Mesothelial cell of epicardium (in vitro differentiated cells): ENCODE measurements at regions not wholly inside any gene's neighbourhood (a gene's known extent, or its start where the extent isn't known, plus 50 kb on each side); places are given as distances from the start of the nearest gene placed in this dataset.
A peak's percentile ranks its signal among the peaks of the same experiment; 100 is the strongest.

Experiments used
- DNase-seq, 2 experiments: peaks; one replicate each; pipeline ENCODE4 v3.0.0; 2021; ENCODE audit warnings: low spot score in 2 of 2; ENCODE audit not compliant: unreplicated experiment in 2 of 2
- H3K27ac Mint-ChIP-seq: 2 replicates; pipeline ENCODE4 v1.8.0; 2021; ENCODE audit warnings: mixed read lengths
- H3K27me3 Mint-ChIP-seq: 2 replicates; pipeline ENCODE4 v1.8.0; 2021; ENCODE audit warnings: low read depth, mixed read lengths
- H3K36me3 Mint-ChIP-seq: 2 replicates; pipeline ENCODE4 v1.8.0; 2021; ENCODE audit warnings: mixed read lengths
- H3K4me1 Mint-ChIP-seq: 2 replicates; pipeline ENCODE4 v1.8.0; 2021; ENCODE audit warnings: mixed read lengths
- H3K4me3 Mint-ChIP-seq: 2 replicates; pipeline ENCODE4 v1.8.0; 2021; ENCODE audit warnings: mild to moderate bottlenecking, moderate library complexity, mixed read lengths
- H3K9me3 Mint-ChIP-seq: 2 replicates; pipeline ENCODE4 v1.8.0; 2021; ENCODE audit warnings: mixed read lengths
- TF ChIP-seq, protein P1 (sequence below): fragments of 200-600 bp; sonication (generic); IDR thresholded peaks from one replicate; pipeline ENCODE4 v1.5.0; 2021; ENCODE audit warnings: antibody characterized with exemption; ENCODE audit not compliant: unreplicated experiment

DNA sequence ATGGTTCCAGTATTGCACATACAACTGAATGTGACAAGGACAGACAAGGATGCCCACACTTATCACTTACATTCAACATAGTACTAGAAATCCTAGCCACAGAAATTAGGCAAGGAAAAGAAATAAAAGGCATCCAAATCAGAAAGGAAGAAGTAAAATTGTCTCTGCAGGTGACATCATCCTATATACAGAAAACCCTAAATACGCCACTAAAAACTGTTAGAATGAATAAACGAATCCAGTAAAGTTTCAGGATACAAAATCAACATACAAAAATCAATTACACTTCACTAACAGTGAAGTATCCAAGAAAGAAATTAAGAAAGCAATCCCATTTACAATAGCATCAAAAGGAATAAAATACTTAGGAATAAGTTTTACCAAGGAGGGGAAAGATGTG is 66.1 kb downstream of the FAM217A start:
- TF ChIP-seq, protein P1, sequence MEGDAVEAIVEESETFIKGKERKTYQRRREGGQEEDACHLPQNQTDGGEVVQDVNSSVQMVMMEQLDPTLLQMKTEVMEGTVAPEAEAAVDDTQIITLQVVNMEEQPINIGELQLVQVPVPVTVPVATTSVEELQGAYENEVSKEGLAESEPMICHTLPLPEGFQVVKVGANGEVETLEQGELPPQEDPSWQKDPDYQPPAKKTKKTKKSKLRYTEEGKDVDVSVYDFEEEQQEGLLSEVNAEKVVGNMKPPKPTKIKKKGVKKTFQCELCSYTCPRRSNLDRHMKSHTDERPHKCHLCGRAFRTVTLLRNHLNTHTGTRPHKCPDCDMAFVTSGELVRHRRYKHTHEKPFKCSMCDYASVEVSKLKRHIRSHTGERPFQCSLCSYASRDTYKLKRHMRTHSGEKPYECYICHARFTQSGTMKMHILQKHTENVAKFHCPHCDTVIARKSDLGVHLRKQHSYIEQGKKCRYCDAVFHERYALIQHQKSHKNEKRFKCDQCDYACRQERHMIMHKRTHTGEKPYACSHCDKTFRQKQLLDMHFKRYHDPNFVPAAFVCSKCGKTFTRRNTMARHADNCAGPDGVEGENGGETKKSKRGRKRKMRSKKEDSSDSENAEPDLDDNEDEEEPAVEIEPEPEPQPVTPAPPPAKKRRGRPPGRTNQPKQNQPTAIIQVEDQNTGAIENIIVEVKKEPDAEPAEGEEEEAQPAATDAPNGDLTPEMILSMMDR, result no peak
- no peak for DNase-seq
- H3K27ac Mint-ChIP-seq, result no peak overlapping the region
- H3K9me3 Mint-ChIP-seq, result peaks cover 8% of the 10 kb centered on the region
- no peaks in the 10 kb centered on the region for H3K27me3 Mint-ChIP-seq
- no peak overlapping the region for H3K4me3 Mint-ChIP-seq
- peaks cover 31% of the 10 kb centered on the region for H3K4me1 Mint-ChIP-seq
- H3K36me3 Mint-ChIP-seq, result peaks cover 24% of the 10 kb centered on the region

DNA sequence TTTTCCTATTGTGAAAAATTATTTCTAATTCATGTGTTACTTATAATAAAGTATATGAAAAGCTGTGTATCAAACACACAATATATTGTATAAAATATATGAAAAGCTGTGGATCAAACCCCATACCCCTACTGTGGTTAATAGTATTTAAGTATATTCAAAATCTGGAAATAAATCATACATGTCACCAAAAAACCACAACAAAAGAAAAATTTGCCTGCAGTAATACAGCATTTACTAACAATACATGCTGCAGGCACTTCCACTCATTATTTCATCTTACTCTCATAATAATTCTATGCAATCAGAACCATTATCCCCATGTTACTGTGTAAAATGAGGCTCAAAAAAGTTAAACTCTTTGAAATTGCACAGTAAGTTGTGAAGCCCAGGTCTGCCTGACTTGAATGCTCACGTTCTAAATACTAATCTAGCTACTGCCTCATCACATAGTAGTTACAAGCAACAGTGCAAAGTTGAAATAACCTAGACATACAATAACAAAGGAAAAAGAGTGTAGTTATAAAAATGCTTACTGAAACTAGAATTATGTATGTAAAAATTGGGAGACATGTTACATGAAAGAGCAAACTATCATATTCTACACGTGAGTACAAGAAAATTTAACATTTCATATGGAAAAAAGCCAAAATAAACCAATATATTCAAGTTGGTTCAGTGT is 61.7 kb downstream of the FAM217A start:
- H3K27me3 Mint-ChIP-seq, result no peaks in the 10 kb centered on the region
- peaks cover 42% of the 10 kb centered on the region for H3K4me1 Mint-ChIP-seq
- TF ChIP-seq, protein P1, result no peak
- H3K36me3 Mint-ChIP-seq, result peaks cover 24% of the 10 kb centered on the region
- DNase-seq, result no peak
- H3K9me3 Mint-ChIP-seq, result peaks cover 8% of the 10 kb centered on the region
- peak overlapping the region; percentile 98 for H3K27ac Mint-ChIP-seq
- peak overlapping the region; percentile 86 for H3K4me3 Mint-ChIP-seq

DNA sequence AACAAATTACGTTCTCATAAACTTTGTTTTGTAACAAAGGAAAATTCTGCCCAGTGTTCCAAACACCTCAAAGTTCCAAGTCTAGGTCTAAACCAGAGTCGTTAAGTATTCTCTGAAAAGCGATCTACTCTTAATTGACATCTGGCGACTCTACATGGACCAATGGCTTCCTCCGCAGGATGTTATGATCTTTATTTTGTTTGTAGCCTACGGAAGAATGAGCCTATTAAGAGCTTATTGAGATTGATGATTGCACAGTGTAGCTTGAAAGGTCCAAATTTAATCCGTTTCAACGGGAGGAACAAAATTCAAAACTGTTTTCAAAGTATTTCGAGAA is 61.1 kb downstream of the FAM217A start:
- peaks cover 45% of the 10 kb centered on the region for H3K4me1 Mint-ChIP-seq
- H3K36me3 Mint-ChIP-seq, result peaks cover 18% of the 10 kb centered on the region
- TF ChIP-seq, protein P1, result no peak

DNA sequence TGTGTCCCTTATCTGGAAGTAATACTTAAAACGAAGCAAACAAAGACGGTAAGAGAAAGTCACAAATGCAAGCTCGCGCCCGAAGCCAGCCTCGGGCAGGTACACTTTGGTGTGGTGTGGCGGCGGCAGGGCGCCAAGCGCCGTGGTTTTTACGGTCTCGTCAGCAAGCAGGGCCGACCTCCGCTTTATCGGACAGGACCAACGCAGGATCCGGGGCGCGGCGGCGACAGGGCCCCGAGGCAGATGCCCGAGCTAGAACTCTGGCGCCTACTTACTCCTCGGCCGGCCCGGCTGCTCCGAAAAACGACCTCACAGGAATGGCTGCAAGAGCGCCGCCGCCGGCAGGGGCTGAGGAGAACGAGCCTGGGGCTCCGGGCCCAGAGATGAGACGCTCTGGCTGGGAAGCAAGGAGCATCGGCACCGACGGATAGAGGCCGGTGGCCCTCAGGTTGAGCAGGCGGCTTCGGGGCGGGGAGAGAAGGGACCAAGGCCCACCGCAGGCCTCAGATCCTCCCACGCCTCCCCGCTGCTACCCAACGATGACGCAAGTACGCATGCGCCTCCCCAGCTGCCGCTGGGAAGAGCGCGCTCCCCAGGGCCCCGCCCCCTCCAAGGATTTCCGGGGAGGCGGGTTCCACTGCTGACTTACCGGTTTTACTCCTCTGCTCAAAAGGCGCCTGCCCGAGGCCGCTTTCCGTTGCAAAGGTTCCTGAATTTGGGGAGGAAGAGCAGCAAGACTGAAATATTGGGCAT is 60.6 kb downstream of the FAM217A start:
- TF ChIP-seq, protein P1, result no peak
- peaks cover 50% of the 10 kb centered on the region for H3K4me1 Mint-ChIP-seq

More for the DNA sequence above, 61.1 kb downstream of the FAM217A start:
- Mint-ChIP-seq H3K9me3 (peaks cover 7% of the 10 kb centered on the region), H3K27me3 (no peaks in the 10 kb centered on the region), H3K27ac (peak overlapping the region; percentile 98), H3K4me3 (peak overlapping the region; percentile 86)
- DNase-seq, result no peak

More for the DNA sequence above, 60.6 kb downstream of the FAM217A start:
- Mint-ChIP-seq H3K27me3 (no peaks in the 10 kb centered on the region), H3K9me3 (peaks cover 1% of the 10 kb centered on the region), H3K27ac (peak overlapping the region; percentile 98), H3K4me3 (peak overlapping the region; percentile 86), H3K36me3 (peaks cover 13% of the 10 kb centered on the region)
- peak; percentile 91 to 96 for DNase-seq
